Smooth muscle cell (in vitro differentiated cells): ENCODE measurements at regions not wholly inside any gene's neighbourhood (a gene's known extent, or its start where the extent isn't known, plus 50 kb on each side); places are given as distances from the start of the nearest gene placed in this dataset.
A peak's percentile ranks its signal among the peaks of the same experiment; 100 is the strongest.
"Not testable (repeated sequence)": the region's sequence is repeated elsewhere in the genome, so short reads cannot be mapped to it uniquely, and the experiment has no call there.

Source experiments
- DNase-seq: peaks from one replicate; lab custom pipeline; 2025; ENCODE audit not compliant: unreplicated experiment; lab: John Stamatoyannopoulos, UW
- H2AFZ ChIP-seq: fragments of 200-600 bp; sonication (generic); 2 replicates; pipeline ENCODE4 v1.6.0; 2016; ENCODE audit warnings: antibody characterized with exemption, low read depth, mild to moderate bottlenecking
- H3F3A ChIP-seq: fragments of 200-600 bp; sonication (generic); 2 replicates; pipeline ENCODE4 v1.6.0; 2017; ENCODE audit warnings: antibody characterized with exemption, low read depth
- H3K27ac ChIP-seq: fragments of 200-600 bp; sonication (generic); 2 replicates; pipeline ENCODE4 v1.5.1; 2016; ENCODE audit warnings: low read depth, mild to moderate bottlenecking
- H3K27me3 ChIP-seq: fragments of 200-600 bp; sonication (generic); 2 replicates; pipeline ENCODE4 v1.6.1; 2016; ENCODE audit warnings: low read depth, mild to moderate bottlenecking
- H3K36me3 ChIP-seq: fragments of 200-600 bp; sonication (generic); 2 replicates; pipeline ENCODE4 v1.5.1; 2016; ENCODE audit warnings: low read depth
- H3K4me1 ChIP-seq: fragments of 200-600 bp; sonication (generic); 2 replicates; pipeline ENCODE4 v1.5.1; 2016; ENCODE audit warnings: low read depth
- H3K4me2 ChIP-seq: fragments of 200-600 bp; sonication (generic); 2 replicates; pipeline ENCODE4 v1.6.0; 2016; ENCODE audit warnings: mild to moderate bottlenecking
- H3K4me3 ChIP-seq: fragments of 200-600 bp; sonication (generic); 2 replicates; pipeline ENCODE4 v1.5.1; 2016; ENCODE audit warnings: mild to moderate bottlenecking
- H3K79me2 ChIP-seq: fragments of 200-600 bp; sonication (generic); 2 replicates; pipeline ENCODE4 v1.6.0; 2016; ENCODE audit warnings: low read depth, mild to moderate bottlenecking
- H3K9ac ChIP-seq: fragments of 200-600 bp; sonication (generic); 2 replicates; pipeline ENCODE4 v1.6.0; 2016; ENCODE audit warnings: low read depth
- H3K9me3 ChIP-seq: fragments of 200-600 bp; sonication (generic); replicated peaks from 2 replicates; pipeline ENCODE4 v1.5.1; 2016; ENCODE audit warnings: low read depth
- H4K20me1 ChIP-seq: fragments of 200-600 bp; sonication (generic); 2 replicates; pipeline ENCODE4 v1.6.0; 2016; ENCODE audit warnings: low read depth
- WGBS: methylation state at CpG from one replicate; pipeline ENCODE4 v1.1.7; 2016; ENCODE audit warnings: low lambda C conversion rate; 5-methylcytosine and 5-hydroxymethylcytosine counted together
- TF ChIP-seq, protein P1 (sequence below): fragments of 200-600 bp; sonication (generic); IDR thresholded peaks from 2 replicates; pipeline ENCODE4 v1.5.1; 2017; ENCODE audit warnings: borderline replicate concordance, mild to moderate bottlenecking, antibody characterized with exemption; ENCODE audit not compliant: insufficient read depth, poor library complexity, severe bottlenecking

DNA sequence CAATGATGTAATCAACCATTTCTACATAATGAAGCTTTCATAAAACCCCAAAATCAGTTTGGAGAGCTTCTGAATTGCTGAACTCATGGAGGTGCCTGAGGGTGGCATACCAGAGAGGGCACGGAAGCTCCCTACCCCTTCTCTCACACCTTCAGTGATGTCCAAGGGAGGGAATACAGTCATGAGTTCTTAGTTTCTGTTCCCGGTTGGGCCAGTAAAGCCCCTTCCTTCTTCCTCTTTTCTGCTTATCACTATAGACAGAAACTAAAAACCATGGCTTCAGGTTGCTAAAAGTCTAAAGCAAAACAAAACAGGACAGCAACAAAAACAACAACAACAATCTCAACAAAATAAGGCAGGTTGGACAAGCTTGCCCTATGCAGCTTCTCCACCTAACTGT is 260.0 kb downstream of the SPATA31A6 start:
- DNase-seq, H3K27ac ChIP-seq, H3K4me1 ChIP-seq, H3K4me2 ChIP-seq, H3K36me3 ChIP-seq, H4K20me1 ChIP-seq, H3K9me3 ChIP-seq, H2AFZ ChIP-seq, H3F3A ChIP-seq, H3K4me3 ChIP-seq, H3K79me2 ChIP-seq, H3K27me3 ChIP-seq, H3K9ac ChIP-seq: not testable (repeated sequence)
- WGBS, result 74% methylated on average over 2 of the region's 2 CpGs

DNA sequence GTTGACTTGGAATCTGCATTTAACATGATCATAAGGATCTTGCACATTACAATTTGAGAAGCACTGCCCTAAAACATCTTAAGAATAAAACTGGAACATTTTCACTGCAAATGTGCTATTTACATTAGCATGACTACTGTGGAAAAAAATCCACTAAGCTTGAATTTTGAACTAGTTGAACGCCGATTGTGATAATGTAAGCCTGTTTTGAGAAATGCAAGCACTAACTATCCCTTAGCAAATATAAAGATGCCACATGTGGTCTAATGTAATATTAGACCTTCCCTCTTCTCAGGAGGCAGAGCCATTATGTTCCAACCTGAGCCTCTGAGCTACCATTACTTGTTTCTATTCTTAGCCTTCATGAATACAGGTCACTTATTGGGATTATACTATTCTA is 278.0 kb downstream of the SPATA31A6 start:
- H4K20me1 ChIP-seq, DNase-seq, H3K4me2 ChIP-seq, H3K36me3 ChIP-seq, H3K79me2 ChIP-seq, H3K9ac ChIP-seq, H3K4me1 ChIP-seq, H3K4me3 ChIP-seq, H2AFZ ChIP-seq, H3K27ac ChIP-seq, H3F3A ChIP-seq, H3K27me3 ChIP-seq, H3K9me3 ChIP-seq: not testable (repeated sequence)
- WGBS, result 49% methylated on average over 2 of the region's 2 CpGs

- 62% methylated on average over 1 of the region's 1 CpG for WGBS
- H3K4me3 ChIP-seq, H3F3A ChIP-seq, H3K4me1 ChIP-seq, H3K4me2 ChIP-seq, H4K20me1 ChIP-seq, H3K9me3 ChIP-seq, H3K79me2 ChIP-seq, H2AFZ ChIP-seq, H3K36me3 ChIP-seq, H3K27ac ChIP-seq, H3K27me3 ChIP-seq, H3K9ac ChIP-seq, DNase-seq: not testable (repeated sequence)
These were observed 278.4 kb downstream of the SPATA31A6 start for GRCh38 chr9:42461863-42462262.

DNA sequence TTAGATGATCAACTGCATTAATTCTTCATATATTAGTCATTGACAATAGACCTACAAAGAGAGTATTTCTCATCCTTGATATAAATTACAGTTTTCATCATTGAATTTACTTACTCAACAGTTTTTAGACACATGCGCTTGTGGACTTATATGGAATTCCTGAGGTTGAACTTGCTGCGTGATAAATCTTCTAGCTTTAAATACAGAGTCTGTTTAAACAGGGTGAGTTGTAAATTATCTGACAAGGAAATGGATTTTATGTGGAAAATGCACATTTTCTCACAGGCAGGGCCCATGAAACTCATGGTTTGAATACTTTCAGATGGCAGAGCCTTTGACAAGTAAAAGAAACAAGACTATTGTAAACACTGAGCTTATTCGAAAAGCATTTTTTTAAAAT is 280.5 kb downstream of the SPATA31A6 start:
- WGBS, result 26% methylated on average over 3 of the region's 3 CpGs
- not testable (repeated sequence) for H3K4me3 ChIP-seq

GRCh38 chr9:42470577-42470976 is 287.1 kb downstream of the SPATA31A6 start:
- not testable (repeated sequence) for H3K79me2 ChIP-seq, H3K36me3 ChIP-seq, H3K4me3 ChIP-seq, DNase-seq, H3K9ac ChIP-seq, H3F3A ChIP-seq, H2AFZ ChIP-seq, H3K4me1 ChIP-seq, H4K20me1 ChIP-seq, H3K4me2 ChIP-seq, H3K27me3 ChIP-seq, H3K27ac ChIP-seq, H3K9me3 ChIP-seq
- WGBS, result 42% methylated on average over 3 of the region's 3 CpGs
- TF ChIP-seq, protein P1, sequence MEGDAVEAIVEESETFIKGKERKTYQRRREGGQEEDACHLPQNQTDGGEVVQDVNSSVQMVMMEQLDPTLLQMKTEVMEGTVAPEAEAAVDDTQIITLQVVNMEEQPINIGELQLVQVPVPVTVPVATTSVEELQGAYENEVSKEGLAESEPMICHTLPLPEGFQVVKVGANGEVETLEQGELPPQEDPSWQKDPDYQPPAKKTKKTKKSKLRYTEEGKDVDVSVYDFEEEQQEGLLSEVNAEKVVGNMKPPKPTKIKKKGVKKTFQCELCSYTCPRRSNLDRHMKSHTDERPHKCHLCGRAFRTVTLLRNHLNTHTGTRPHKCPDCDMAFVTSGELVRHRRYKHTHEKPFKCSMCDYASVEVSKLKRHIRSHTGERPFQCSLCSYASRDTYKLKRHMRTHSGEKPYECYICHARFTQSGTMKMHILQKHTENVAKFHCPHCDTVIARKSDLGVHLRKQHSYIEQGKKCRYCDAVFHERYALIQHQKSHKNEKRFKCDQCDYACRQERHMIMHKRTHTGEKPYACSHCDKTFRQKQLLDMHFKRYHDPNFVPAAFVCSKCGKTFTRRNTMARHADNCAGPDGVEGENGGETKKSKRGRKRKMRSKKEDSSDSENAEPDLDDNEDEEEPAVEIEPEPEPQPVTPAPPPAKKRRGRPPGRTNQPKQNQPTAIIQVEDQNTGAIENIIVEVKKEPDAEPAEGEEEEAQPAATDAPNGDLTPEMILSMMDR, result peak; percentile 36

More for the DNA sequence above, 280.5 kb downstream of the SPATA31A6 start:
- not testable (repeated sequence) for H3K9me3 ChIP-seq, H3K4me1 ChIP-seq, H3K4me2 ChIP-seq, DNase-seq, H3K36me3 ChIP-seq, H4K20me1 ChIP-seq, H3K79me2 ChIP-seq, H3K27me3 ChIP-seq, H3K9ac ChIP-seq, H3K27ac ChIP-seq, H3F3A ChIP-seq, H2AFZ ChIP-seq

DNA sequence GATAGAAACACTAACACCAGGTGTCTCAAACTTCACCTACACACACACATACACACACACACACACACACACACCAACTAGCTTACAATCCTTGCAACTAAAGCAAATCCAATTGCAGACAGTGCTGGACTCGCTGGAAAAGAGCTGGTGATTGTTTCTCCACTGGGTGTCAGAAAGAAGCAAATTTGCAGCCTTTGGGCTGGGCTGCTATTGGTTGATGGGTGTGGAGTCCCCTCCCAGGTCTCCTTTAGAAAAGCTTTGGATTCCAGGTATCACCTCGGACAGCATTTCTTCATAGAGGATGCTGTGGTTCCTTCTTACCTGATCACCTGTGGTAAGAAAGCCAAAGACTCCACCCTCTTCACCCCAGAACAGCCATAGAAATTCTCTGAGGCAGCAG is 307.5 kb downstream of the SPATA31A6 start:
- H3K27ac ChIP-seq, H3K9me3 ChIP-seq, H3K4me1 ChIP-seq, H3K36me3 ChIP-seq, H3K4me2 ChIP-seq, DNase-seq, H3K9ac ChIP-seq, H3K79me2 ChIP-seq, H2AFZ ChIP-seq, H3K27me3 ChIP-seq, H3K4me3 ChIP-seq, H4K20me1 ChIP-seq, H3F3A ChIP-seq: not testable (repeated sequence)
- WGBS, result 52% methylated on average over 1 of the region's 2 CpGs

DNA sequence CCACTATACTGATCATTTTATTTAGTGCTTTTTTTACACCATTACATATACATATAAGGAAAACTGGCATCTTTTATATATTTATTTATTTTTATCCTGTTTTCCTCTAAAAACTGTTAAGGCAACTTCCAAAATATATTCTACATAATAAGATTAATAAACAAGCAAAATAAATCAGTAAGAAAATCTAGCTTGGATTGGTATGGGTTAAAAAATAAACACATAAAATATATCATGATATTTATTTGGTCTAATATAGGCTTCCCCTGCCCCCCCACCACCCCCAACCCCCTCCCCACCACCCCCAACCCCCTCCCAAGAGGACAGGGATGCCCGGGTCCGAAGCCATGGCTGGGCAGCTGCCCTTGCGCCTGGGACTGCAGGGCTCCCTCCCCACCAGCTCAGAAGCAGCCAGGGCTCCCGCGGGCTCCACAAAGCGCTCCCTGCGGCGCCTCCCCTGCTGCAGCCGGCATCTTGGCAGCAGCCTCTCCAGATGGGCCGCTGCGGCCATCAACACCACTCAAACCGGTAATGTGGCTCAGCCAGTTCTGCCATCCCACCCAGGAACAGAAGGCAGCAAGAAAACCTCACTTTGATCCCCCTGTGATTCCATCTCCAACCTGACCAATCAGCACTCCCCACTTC is 319.3 kb downstream of the SPATA31A6 start:
- not testable (repeated sequence) for H2AFZ ChIP-seq, H3K9me3 ChIP-seq, H3K36me3 ChIP-seq, H4K20me1 ChIP-seq, H3K4me3 ChIP-seq, H3K9ac ChIP-seq, H3F3A ChIP-seq, H3K79me2 ChIP-seq, H3K4me2 ChIP-seq, H3K27ac ChIP-seq, H3K27me3 ChIP-seq, H3K4me1 ChIP-seq, DNase-seq
- 76% methylated on average over 9 of the region's 12 CpGs for WGBS

- not testable (repeated sequence) for H2AFZ ChIP-seq, H3K27me3 ChIP-seq, H3K4me1 ChIP-seq, H3K9me3 ChIP-seq, H3K4me3 ChIP-seq, H3K9ac ChIP-seq, H3K36me3 ChIP-seq, H3K4me2 ChIP-seq, H3K27ac ChIP-seq, H4K20me1 ChIP-seq, H3F3A ChIP-seq, H3K79me2 ChIP-seq, DNase-seq
- WGBS, result 31% methylated on average over 2 of the region's 2 CpGs
These were observed 324.7 kb downstream of the SPATA31A6 start for GRCh38 chr9:42508111-42508510.
